ENCODE measurements at regions not wholly inside any gene's neighbourhood (a gene's known extent, or its start where the extent isn't known, plus 50 kb on each side); places are given as distances from the start of the nearest gene placed in this dataset.

DNA sequence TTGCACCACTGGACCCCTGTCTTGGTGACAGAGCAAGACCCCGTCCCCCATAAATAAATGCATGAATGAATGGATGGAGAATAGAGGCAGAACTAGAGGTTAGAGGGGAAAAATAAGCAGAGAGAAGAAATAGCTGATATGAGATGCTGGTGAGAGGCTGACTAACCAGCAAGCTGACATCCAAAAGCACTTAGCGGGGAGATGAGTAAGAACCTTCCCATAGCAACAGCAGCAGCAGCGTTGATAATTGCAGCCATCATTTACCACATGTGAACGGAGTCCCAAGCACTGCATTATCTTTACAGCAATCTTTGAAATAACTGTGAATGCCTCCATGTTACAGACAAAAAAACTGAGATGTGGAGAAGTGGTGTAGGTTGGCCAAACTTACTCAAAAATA, 777.3 kb upstream of the EEF2KMT start:
- TF ChIP-seq, protein P1, sequence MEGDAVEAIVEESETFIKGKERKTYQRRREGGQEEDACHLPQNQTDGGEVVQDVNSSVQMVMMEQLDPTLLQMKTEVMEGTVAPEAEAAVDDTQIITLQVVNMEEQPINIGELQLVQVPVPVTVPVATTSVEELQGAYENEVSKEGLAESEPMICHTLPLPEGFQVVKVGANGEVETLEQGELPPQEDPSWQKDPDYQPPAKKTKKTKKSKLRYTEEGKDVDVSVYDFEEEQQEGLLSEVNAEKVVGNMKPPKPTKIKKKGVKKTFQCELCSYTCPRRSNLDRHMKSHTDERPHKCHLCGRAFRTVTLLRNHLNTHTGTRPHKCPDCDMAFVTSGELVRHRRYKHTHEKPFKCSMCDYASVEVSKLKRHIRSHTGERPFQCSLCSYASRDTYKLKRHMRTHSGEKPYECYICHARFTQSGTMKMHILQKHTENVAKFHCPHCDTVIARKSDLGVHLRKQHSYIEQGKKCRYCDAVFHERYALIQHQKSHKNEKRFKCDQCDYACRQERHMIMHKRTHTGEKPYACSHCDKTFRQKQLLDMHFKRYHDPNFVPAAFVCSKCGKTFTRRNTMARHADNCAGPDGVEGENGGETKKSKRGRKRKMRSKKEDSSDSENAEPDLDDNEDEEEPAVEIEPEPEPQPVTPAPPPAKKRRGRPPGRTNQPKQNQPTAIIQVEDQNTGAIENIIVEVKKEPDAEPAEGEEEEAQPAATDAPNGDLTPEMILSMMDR (IDR thresholded peaks at IDR 0.05): no peak
- TF ChIP-seq POLR2A (IDR thresholded peaks at IDR 0.05): no peak
